Fibroblast of skin of left quadriceps (primary cell): ENCODE measurements at regions not wholly inside any gene's neighbourhood (a gene's known extent, or its start where the extent isn't known, plus 50 kb on each side); places are given as distances from the start of the nearest gene placed in this dataset.
"Not testable (repeated sequence)": the region's sequence is repeated elsewhere in the genome, so short reads cannot be mapped to it uniquely, and the experiment has no call there.

Source experiments
- DNase-seq, 2 experiments: peaks; one replicate each; pipeline ENCODE4 v3.0.0-alpha.2; 2013; ENCODE audit warnings: low read depth in 2 of 2

DNA sequence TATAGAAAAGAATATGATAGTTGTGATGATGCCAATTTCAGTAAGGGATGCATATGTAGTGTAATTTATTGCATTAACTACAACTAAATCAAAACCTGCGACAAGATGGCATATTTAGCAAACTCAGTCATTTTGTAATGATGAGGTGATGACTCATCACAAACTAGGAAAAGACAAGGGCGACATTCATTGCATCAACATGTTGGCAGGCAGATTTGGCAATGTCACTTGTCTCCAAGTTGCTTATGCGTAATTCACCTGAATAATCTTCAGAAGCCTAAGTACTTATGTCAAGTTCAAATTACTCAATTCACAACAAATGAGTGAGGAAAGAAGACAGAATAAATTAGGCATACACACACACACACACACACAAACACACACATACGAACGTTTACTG, 273.2 kb upstream of the RGPD4 start:
- no peak for DNase-seq

- no peak for DNase-seq
Measured at GRCh38 chr2:107556038-107556627, 270.6 kb upstream of the RGPD4 start.

DNA sequence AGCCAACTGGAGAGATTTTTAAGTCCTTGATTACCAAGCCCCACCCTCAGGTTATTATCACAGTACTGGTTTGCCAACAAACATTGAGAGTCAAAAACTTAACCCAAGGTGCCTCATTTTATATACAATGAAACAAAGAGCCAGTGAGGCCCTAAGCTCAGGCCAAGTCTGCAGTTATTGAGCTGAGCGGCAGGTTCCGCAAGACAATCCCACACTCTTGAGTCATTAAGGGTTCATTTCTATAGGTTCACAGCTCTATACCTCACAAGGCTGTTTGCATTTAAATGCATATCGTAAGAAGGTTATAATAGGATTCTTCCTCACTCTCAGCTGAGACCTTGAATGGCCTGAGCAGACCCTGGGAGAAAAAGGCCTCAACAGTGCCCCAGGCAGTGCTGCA, 268.4 kb upstream of the RGPD4 start:
- DNase-seq, result no peak

DNA sequence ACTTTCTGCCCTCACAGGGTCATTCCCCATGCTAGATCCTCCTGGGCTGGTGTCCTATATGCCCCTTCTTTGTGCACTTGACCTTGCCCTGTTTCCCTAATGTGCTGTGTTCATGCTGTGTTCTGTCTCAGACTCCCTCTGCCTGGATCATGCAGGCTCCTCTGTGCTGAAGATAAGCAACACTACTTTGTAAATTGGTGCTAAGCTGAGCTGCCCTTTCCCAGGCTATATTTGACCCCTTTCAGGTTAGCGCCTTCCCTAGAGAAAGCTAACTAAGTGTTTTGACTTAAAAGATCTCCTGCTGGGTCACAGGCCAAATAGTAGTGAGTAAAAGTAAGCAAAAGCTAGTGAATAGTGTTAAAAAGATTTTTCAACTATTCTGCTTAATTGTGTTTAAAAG, 257.2 kb upstream of the RGPD4 start:
- DNase-seq, result no peak

- no peak for DNase-seq
Measured at GRCh38 chr2:107570876-107571275, 255.8 kb upstream of the RGPD4 start.

DNA sequence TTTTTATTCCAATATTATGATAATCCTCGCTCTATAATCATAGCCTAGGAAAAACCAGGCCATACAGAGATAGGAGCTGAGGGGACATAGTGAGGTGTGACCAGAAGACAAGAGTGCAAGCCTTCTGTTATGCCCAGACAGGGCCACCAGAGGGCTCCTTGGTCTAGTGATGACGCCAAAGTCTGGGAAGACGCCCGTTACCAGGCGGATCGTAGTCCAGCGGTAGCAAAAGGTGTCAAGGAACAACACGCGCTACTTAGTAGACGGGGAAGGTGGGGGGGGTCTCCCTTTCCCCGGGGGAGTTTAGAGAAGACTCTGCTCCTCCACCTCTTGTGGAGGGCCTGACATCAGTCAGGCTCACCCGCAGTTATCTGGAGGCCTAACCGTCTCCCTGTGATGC, 253.8 kb upstream of the RGPD4 start:
- DNase-seq, result not testable (repeated sequence)

GRCh38 chr2:107576991-107577390, 249.7 kb upstream of the RGPD4 start:
- DNase-seq, result no peak

DNA sequence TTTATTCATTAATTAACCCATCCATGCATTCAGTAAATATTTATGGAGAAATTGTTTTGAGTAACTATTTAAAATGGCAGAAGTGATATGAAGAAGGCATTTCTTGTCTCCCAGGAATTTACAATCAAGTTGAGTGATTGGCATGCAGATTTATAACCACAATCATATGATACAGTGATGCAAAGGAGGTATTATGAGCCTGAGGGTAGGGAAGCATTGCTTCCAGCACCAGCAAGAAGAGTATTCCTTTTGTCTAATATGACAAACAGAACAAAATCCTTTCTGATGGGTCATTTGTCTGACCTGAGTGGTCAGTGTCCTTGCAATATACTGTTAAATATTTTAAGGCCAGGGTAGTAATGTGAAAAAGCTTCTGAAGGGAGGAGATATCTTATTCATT, 244.2 kb upstream of the RGPD4 start:
- no peak for DNase-seq

DNA sequence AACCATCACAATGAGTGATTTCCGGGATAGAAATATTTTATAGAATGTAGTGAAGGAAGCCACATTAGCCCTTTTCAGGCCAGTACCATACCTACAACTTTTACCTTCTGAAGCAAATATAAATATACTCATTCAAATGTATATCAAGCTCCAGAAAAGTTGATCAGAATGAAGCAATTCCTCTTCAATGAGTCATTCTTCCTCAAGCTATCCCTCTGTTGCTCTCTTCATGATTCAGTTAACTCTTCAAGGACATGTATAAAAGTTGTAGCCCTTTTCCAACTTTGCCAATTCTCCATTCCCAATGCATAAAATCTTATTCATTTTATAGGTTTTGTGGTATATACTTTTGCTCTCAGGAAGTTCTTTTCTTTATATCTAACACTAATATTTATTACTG, 242.1 kb upstream of the RGPD4 start:
- DNase-seq, result peak in 1 of 2 experiments; percentile 10

DNA sequence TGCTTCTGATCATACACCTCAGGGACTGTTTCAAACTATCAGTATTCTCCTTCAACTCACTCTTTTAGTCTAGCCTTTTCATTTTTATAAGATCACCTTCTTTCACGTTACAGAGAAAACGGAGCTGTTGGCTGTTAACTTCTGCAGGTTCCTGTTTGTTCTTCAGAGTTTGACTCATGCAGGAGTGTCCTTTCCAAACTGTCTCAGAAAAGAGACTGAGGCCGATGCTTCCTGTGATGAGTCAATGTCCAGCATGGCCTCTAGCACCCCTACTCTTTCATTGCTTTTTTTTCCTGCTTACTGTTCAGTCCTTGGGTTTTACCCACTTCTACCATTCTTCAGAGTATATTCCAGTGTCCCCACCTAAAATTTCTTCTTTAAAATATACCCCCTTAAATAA, 240.8 kb upstream of the RGPD4 start:
- no peak for DNase-seq

DNA sequence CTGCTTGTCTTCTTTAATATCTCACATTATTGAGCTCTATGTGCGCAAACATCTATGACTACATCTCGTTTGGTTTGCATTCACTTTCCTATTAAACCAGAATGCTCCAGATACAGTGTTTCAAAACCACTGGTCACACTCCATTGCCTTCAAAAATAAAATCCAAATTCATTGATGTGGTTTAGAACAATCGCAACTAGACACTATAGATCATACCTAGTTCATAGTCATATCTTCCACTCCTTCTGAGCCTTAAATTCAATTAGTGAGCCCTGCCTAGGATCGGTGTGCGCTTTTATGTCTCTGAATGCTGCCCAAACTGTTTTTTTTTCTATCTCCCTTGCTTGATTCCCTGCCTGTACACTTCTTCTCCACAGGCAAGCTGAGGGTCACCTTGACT, 238.5 kb upstream of the RGPD4 start:
- no peak for DNase-seq

- DNase-seq, result peak in 1 of 2 experiments; percentile 10
Measured at GRCh38 chr2:107589079-107589491, 237.6 kb upstream of the RGPD4 start.

- peak; percentile 35 to 37 for DNase-seq
Measured at GRCh38 chr2:107591561-107592279, 235.0 kb upstream of the RGPD4 start.

GRCh38 chr2:107592280-107592624, 234.4 kb upstream of the RGPD4 start:
- no peak for DNase-seq

GRCh38 chr2:107595285-107595684, 231.4 kb upstream of the RGPD4 start:
- DNase-seq, result no peak

GRCh38 chr2:107595749-107596148, 230.9 kb upstream of the RGPD4 start:
- DNase-seq, result peak; percentile 62 to 64

DNA sequence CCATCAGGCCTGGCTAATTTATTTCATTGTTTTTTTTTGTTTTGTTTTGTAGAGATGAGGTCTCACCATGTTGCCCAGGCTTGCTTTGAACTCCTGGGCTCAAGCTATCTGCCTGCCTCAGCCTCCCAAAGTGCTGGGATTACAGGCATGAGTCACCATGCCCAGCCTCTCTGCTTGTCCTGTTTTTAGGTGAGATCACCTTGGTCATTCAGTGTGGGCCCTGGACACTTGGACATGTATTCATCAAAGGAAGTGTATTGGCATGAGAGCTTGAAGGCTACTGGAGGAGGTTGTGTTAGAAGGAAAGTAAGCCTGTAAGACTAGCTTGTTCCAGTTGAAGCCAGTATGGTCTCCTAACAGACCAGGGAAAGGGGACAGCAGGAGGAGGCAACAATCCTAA, 229.2 kb upstream of the RGPD4 start:
- no peak for DNase-seq

DNA sequence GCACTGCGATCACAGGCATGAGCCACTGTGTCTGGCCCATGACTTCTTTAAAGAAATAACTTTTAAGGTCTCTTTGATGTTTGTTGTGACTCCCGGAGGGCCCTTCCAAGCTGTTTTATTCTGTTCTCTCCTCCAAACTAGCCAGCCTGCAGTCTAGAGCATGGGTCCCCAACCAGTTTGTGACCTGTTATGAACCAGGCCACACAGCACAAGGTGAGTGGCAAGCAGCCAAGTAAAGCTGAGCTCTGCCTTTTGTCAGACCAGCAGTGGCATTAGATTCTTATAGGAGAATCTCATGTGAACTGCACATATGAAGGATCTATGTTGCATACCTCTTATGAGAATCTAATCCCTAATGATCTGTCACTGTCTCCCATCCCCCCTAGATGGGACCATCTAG, 223.9 kb upstream of the RGPD4 start:
- DNase-seq, result no peak

- DNase-seq, result no peak
Measured at GRCh38 chr2:107607054-107607453, 219.6 kb upstream of the RGPD4 start.

- DNase-seq, result no peak
Measured at GRCh38 chr2:107607473-107607872, 219.2 kb upstream of the RGPD4 start.

GRCh38 chr2:107615039-107615438, 211.7 kb upstream of the RGPD4 start:
- DNase-seq, result no peak

DNA sequence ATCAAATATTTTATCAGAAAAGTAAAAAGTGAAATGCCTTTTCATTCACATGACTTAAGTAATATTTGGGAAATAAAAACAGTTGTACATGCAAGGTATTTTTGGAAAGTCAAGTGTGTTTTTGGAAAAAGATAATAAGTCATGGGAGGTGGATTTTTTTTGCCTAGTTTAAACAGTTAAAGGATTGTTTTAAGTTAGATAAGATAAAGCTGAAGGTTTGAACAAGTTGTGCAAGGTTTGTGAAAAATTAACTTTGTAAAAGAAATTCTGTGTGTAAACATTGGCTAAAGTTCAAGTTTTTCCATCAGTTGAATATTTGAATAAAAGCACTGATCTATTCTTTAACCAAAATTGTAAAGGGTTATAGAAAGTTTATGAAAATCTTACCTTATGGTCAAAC, 207.9 kb upstream of the RGPD4 start:
- no peak for DNase-seq

GRCh38 chr2:107621186-107622165, 205.2 kb upstream of the RGPD4 start:
- no peak for DNase-seq
